ENCODE measurements at regions not wholly inside any gene's neighbourhood (a gene's known extent, or its start where the extent isn't known, plus 50 kb on each side); places are given as distances from the start of the nearest gene placed in this dataset.

DNA sequence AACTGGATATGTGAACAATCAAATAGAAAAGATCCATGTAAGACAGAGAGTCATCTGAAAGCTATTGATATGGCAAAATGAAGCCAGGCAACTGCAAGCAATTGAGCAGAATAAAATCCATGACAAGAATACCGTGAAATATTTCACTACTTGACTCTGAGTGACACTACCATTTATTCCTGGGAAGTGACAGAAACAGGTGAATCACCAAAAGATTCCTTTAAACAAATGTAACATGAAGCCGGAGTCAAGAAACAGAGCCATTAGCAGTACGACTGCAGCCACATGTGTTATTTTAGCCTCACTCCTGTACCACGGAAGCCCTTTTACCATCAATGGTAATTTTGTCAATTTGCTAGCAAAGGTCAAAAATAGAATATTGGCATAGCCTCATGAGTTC, 197.7 kb upstream of the POT1 start:
- TF ChIP-seq, protein P1, sequence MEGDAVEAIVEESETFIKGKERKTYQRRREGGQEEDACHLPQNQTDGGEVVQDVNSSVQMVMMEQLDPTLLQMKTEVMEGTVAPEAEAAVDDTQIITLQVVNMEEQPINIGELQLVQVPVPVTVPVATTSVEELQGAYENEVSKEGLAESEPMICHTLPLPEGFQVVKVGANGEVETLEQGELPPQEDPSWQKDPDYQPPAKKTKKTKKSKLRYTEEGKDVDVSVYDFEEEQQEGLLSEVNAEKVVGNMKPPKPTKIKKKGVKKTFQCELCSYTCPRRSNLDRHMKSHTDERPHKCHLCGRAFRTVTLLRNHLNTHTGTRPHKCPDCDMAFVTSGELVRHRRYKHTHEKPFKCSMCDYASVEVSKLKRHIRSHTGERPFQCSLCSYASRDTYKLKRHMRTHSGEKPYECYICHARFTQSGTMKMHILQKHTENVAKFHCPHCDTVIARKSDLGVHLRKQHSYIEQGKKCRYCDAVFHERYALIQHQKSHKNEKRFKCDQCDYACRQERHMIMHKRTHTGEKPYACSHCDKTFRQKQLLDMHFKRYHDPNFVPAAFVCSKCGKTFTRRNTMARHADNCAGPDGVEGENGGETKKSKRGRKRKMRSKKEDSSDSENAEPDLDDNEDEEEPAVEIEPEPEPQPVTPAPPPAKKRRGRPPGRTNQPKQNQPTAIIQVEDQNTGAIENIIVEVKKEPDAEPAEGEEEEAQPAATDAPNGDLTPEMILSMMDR (IDR thresholded peaks at IDR 0.05; ENCODE audit: insufficient read depth, low read length, poor library complexity, severe bottlenecking) = no peak
- TF ChIP-seq EZH2phosphoT487 (conservative IDR thresholded peaks at IDR 0.05; ENCODE audit: low read length) = no peak
